Activated CD4-positive, alpha-beta T cell treated with anti-CD3 and anti-CD28 coated beads, Interleukin-2, amount 10 ng/mL, durations not matched to agents 7 days and 5 days (primary cell): ENCODE measurements at regions not wholly inside any gene's neighbourhood (a gene's known extent, or its start where the extent isn't known, plus 50 kb on each side); places are given as distances from the start of the nearest gene placed in this dataset.

Source experiments
- CTCF ChIA-PET: fragments of 350-600 bp; sonication (Branson Sonifier 250); formaldehyde crosslinking; loops from one replicate; lab custom pipeline; 2021; ENCODE audit warnings: antibody characterized with exemption; lab: Charles Lee
- POLR2A ChIA-PET: fragments of 350-600 bp; sonication (Branson Sonifier 250); formaldehyde crosslinking; loops from one replicate; lab custom pipeline; 2021; ENCODE audit warnings: antibody characterized with exemption; lab: Charles Lee
- DNase-seq: peaks from one replicate; pipeline ENCODE4 v3.0.0-alpha.2; 2020
- H3K27ac Mint-ChIP-seq: one replicate; pipeline ENCODE4 v1.8.0; 2021; ENCODE audit warnings: mild to moderate bottlenecking, moderate library complexity, mixed read lengths
- H3K27me3 Mint-ChIP-seq: one replicate; pipeline ENCODE4 v1.8.0; 2021; ENCODE audit warnings: mixed read lengths
- H3K36me3 Mint-ChIP-seq: one replicate; pipeline ENCODE4 v1.8.0; 2021; ENCODE audit warnings: low read depth, mixed read lengths
- H3K4me1 Mint-ChIP-seq: one replicate; pipeline ENCODE4 v1.8.0; 2021; ENCODE audit warnings: mixed read lengths
- H3K4me3 Mint-ChIP-seq: one replicate; pipeline ENCODE4 v1.8.0; 2021; ENCODE audit warnings: mild to moderate bottlenecking, moderate library complexity, mixed read lengths
- H3K9me3 Mint-ChIP-seq: one replicate; pipeline ENCODE4 v1.8.0; 2021; ENCODE audit warnings: mixed read lengths

GRCh38 chr1:14071581-14071980 lies 371.6 kb downstream of the PRDM2 start:
- ChIA-PET POLR2A (no interaction called here), CTCF (no interaction called here)
- no peaks in the 10 kb centered on the region for H3K4me1 Mint-ChIP-seq
- H3K27ac Mint-ChIP-seq = no peak overlapping the region
- H3K9me3 Mint-ChIP-seq = no peaks in the 10 kb centered on the region
- no peak for DNase-seq
- H3K27me3 Mint-ChIP-seq = no peaks in the 10 kb centered on the region
- H3K36me3 Mint-ChIP-seq = no peaks in the 10 kb centered on the region
- H3K4me3 Mint-ChIP-seq = no peak overlapping the region

DNA sequence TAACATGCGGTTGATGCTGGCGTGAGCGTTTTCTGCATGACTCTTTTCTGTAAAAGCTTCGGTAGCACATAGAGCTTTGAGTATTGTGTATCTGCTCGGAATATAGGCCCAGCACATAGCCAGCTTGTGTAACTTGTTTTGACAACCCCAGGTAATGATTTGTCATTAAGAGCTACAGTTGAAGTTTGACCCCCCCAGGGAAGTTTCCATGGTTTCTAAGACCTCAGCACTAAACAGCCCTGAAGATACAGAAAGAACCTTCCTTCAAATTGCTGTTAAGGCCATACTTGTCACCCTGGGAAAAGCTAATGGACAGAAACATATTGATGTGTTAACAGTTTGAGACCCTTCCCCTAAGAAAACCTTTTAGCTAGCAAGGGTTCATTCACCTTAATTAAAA lies 380.7 kb downstream of the PRDM2 start:
- DNase-seq = no peak
- CTCF ChIA-PET = interaction anchor here (0.7 kb wide), 1 partner anchor 121 kb away, joined by 3 read pairs; no protein-coding TSS in a partner anchor
- Mint-ChIP-seq H3K4me1 (no peaks in the 10 kb centered on the region), H3K4me3 (no peak overlapping the region), H3K36me3 (no peaks in the 10 kb centered on the region), H3K27me3 (peaks cover 3% of the 10 kb centered on the region), H3K27ac (no peak overlapping the region), H3K9me3 (no peaks in the 10 kb centered on the region)
- POLR2A ChIA-PET = no interaction called here

DNA sequence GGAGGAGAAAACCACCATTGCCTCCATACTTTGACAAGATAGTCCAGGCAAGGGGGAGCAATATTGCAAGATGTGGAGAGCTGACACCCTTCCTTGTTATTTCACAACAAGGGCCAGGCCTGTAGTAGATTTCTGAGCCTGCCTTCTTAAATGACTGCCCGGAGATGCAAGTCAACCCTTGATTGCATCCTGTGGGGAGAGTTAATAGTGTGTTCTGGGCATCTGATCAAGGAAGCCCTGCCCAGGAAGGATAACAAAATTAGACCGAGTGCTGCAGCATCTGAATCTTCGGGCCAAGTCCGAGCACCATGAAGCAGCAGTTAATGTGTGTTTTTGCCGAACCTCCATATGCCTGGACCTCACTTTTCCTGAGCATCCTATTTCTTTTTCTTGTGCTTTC lies 382.3 kb downstream of the PRDM2 start:
- no peak for DNase-seq
- H3K4me3 Mint-ChIP-seq = no peak overlapping the region
- H3K27me3 Mint-ChIP-seq = peaks cover 3% of the 10 kb centered on the region
- ChIA-PET POLR2A (no interaction called here), CTCF (no interaction called here)
- no peaks in the 10 kb centered on the region for H3K9me3 Mint-ChIP-seq
- no peaks in the 10 kb centered on the region for H3K4me1 Mint-ChIP-seq
- no peak overlapping the region for H3K27ac Mint-ChIP-seq
- no peaks in the 10 kb centered on the region for H3K36me3 Mint-ChIP-seq

DNA sequence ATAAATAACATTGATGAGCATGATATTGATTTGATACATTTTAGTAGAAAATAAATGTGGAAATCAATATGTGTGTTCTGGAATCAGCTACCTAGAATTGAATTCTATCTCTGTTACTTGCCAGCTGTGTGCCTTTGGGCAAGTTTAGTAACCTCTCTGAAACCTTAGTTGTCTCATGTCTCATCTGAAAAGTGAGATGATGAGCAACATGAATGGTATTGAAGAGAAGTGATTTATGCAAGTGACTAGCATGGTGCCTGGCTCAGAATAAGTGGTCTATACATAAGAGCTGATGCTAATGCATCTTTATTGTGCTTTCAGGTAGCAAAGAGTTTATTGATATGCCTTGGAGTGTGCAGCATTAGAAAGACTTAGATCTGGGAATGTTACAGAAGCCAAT lies 383.3 kb downstream of the PRDM2 start:
- peaks cover 3% of the 10 kb centered on the region for H3K27me3 Mint-ChIP-seq

GRCh38 chr1:14083706-14084105 lies 383.7 kb downstream of the PRDM2 start:
- Mint-ChIP-seq H3K9me3 (no peaks in the 10 kb centered on the region), H3K27ac (no peak overlapping the region), H3K4me3 (no peak overlapping the region), H3K4me1 (no peaks in the 10 kb centered on the region), H3K27me3 (peaks cover 3% of the 10 kb centered on the region), H3K36me3 (no peaks in the 10 kb centered on the region)
- CTCF ChIA-PET = no interaction called here
- POLR2A ChIA-PET = no interaction called here
- no peak for DNase-seq

More for the DNA sequence above, 383.3 kb downstream of the PRDM2 start:
- ChIA-PET CTCF (no interaction called here), POLR2A (no interaction called here)
- Mint-ChIP-seq H3K4me1 (no peaks in the 10 kb centered on the region), H3K4me3 (no peak overlapping the region), H3K9me3 (no peaks in the 10 kb centered on the region), H3K36me3 (no peaks in the 10 kb centered on the region), H3K27ac (no peak overlapping the region)
- DNase-seq = no peak

DNA sequence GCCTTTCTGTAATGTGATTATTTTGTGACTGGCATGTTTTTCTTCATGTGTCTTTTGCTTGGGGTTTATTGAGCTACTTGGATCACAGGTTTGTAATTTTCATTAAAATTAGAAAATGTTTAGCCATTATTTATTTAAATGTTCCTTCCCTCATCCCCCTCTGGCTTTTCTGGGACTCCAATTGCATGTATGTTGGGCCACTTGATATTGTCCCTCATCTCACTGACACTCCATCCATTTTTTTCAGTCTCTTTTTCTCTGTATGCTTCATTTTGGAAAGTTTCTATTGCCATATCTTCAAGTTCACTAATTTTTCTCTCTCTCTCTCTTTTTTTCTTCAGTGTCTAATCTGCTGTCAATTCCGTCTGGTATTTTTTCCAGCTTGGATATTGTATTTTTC lies 390.1 kb downstream of the PRDM2 start:
- no peak for DNase-seq
- CTCF ChIA-PET = interaction anchor here (1.0 kb wide), 1 partner anchor 33 kb away, joined by 4 read pairs; no protein-coding TSS in a partner anchor
- no peaks in the 10 kb centered on the region for H3K4me1 Mint-ChIP-seq
- H3K9me3 Mint-ChIP-seq = peaks cover 4% of the 10 kb centered on the region
- H3K27me3 Mint-ChIP-seq = no peaks in the 10 kb centered on the region
- H3K36me3 Mint-ChIP-seq = no peaks in the 10 kb centered on the region
- POLR2A ChIA-PET = interaction anchor here (0.6 kb wide), 1 partner anchor 767 kb away, joined by 7 read pairs; no protein-coding TSS in a partner anchor
- no peak overlapping the region for H3K27ac Mint-ChIP-seq
- no peak overlapping the region for H3K4me3 Mint-ChIP-seq

DNA sequence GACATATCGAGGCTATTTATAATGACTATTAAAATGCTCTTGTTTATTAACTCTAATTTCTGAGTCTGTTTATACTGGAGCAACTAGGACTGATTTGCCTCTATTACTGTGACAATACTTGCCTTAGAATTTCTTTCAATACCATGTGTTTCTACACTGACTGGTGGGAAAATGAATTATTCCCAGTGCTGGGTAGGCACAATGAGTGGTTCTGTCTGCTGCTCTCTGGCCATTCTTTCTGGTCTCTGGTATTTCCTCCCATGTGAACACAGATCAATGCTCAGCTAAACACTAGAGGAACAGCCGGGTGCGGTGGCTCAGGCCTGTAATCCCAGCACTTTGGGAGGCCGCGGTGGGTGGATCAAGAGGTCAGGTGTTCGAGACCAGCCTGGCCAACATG lies 390.5 kb downstream of the PRDM2 start:
- ChIA-PET POLR2A (no interaction called here), CTCF (interaction anchor here (1.0 kb wide), 1 partner anchor 33 kb away, joined by 4 read pairs; no protein-coding TSS in a partner anchor)
- no peak overlapping the region for H3K27ac Mint-ChIP-seq
- no peaks in the 10 kb centered on the region for H3K27me3 Mint-ChIP-seq
- no peak for DNase-seq
- no peak overlapping the region for H3K4me3 Mint-ChIP-seq
- H3K36me3 Mint-ChIP-seq = no peaks in the 10 kb centered on the region
- H3K9me3 Mint-ChIP-seq = peaks cover 4% of the 10 kb centered on the region
- H3K4me1 Mint-ChIP-seq = no peaks in the 10 kb centered on the region

DNA sequence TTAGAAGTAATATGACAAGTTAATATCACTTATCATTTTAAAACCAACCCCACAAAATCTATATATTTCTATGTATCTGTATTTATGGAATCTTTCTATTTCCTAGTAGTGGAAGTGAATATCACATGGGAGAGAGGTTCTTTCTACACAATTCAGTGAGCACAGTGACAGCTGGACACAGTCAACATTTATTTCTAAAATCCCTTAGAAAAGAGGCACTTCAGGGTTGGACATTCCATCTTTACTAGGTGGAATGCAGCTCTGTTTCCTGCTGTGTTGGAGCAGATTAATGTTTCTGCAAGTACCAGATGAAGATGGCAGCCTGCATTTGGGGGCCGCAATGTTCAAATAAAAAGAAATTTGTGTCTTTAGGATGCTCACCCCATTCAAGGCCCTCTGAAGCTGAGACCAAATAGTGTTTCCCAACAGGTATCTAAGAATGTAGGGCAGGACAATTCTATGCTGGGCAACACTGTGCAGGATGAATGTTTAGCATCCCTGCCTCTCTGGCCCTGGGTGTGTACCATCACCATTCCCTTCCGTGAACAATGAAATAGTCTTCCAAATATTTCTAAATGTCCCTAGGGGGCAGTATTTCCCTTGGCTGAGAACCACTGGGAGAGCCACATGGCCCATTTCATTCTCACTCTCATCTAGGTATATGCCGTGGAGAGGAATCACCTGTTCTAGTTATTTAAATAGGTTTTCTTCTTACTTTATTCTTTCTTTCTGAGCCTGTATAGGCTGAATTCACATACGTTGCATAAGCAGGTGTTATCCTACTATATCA lies 394.8 kb downstream of the PRDM2 start:
- Mint-ChIP-seq H3K4me3 (no peak overlapping the region), H3K36me3 (no peaks in the 10 kb centered on the region), H3K9me3 (peaks cover 4% of the 10 kb centered on the region), H3K27me3 (peaks cover 7% of the 10 kb centered on the region), H3K4me1 (no peaks in the 10 kb centered on the region), H3K27ac (no peak overlapping the region)
- ChIA-PET CTCF (no interaction called here), POLR2A (no interaction called here)
- no peak for DNase-seq

- Mint-ChIP-seq H3K36me3 (no peaks in the 10 kb centered on the region), H3K4me1 (no peaks in the 10 kb centered on the region), H3K27me3 (peaks cover 7% of the 10 kb centered on the region), H3K27ac (no peak overlapping the region), H3K9me3 (no peaks in the 10 kb centered on the region), H3K4me3 (no peak overlapping the region)
- CTCF ChIA-PET = no interaction called here
- POLR2A ChIA-PET = no interaction called here
- DNase-seq = no peak
Observed at GRCh38 chr1:14098294-14098913, 398.4 kb downstream of the PRDM2 start.

GRCh38 chr1:14100444-14100843 lies 400.5 kb downstream of the PRDM2 start:
- Mint-ChIP-seq H3K36me3 (no peaks in the 10 kb centered on the region), H3K4me1 (no peaks in the 10 kb centered on the region), H3K9me3 (no peaks in the 10 kb centered on the region), H3K4me3 (no peak overlapping the region), H3K27ac (no peak overlapping the region), H3K27me3 (peaks cover 7% of the 10 kb centered on the region)
- CTCF ChIA-PET = no interaction called here
- DNase-seq = no peak
- POLR2A ChIA-PET = no interaction called here

DNA sequence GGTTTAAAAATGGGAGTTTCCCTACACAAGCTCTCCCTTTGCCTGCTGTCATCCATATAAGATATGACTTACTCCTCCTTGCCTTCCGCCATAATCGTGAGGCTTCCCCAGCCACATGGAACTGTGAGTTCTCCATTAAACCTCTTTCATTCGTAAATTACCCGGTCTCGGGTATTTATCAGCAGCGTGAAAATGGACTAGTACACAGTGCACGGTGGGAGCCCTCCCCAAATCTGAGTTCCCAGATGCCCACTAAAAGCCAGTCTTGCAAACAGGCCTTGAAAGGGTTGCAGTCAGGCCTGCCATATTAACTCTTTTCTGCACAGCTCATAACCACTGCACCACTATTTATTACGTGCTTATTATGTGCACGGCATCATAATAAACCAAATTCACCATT lies 400.9 kb downstream of the PRDM2 start:
- no peaks in the 10 kb centered on the region for H3K36me3 Mint-ChIP-seq
- CTCF ChIA-PET = no interaction called here
- H3K4me1 Mint-ChIP-seq = no peaks in the 10 kb centered on the region
- H3K4me3 Mint-ChIP-seq = no peak overlapping the region
- H3K27ac Mint-ChIP-seq = no peak overlapping the region
- POLR2A ChIA-PET = no interaction called here
- peaks cover 7% of the 10 kb centered on the region for H3K27me3 Mint-ChIP-seq
- H3K9me3 Mint-ChIP-seq = no peaks in the 10 kb centered on the region
- no peak for DNase-seq

- Mint-ChIP-seq H3K27me3 (peaks cover 7% of the 10 kb centered on the region), H3K4me1 (no peaks in the 10 kb centered on the region), H3K27ac (no peak overlapping the region), H3K4me3 (no peak overlapping the region), H3K9me3 (no peaks in the 10 kb centered on the region), H3K36me3 (no peaks in the 10 kb centered on the region)
- ChIA-PET POLR2A (no interaction called here), CTCF (no interaction called here)
- DNase-seq = no peak
Observed at GRCh38 chr1:14102180-14102579, 402.2 kb downstream of the PRDM2 start.

GRCh38 chr1:14103878-14104430 lies 404.0 kb downstream of the PRDM2 start:
- ChIA-PET POLR2A (no interaction called here), CTCF (no interaction called here)
- H3K4me1 Mint-ChIP-seq = no peaks in the 10 kb centered on the region
- H3K9me3 Mint-ChIP-seq = no peaks in the 10 kb centered on the region
- no peak overlapping the region for H3K4me3 Mint-ChIP-seq
- DNase-seq = no peak
- no peak overlapping the region for H3K27ac Mint-ChIP-seq
- no peaks in the 10 kb centered on the region for H3K36me3 Mint-ChIP-seq
- peaks cover 3% of the 10 kb centered on the region for H3K27me3 Mint-ChIP-seq
